ENCODE measurements at regions not wholly inside any gene's neighbourhood (a gene's known extent, or its start where the extent isn't known, plus 50 kb on each side); places are given as distances from the start of the nearest gene placed in this dataset.

DNA sequence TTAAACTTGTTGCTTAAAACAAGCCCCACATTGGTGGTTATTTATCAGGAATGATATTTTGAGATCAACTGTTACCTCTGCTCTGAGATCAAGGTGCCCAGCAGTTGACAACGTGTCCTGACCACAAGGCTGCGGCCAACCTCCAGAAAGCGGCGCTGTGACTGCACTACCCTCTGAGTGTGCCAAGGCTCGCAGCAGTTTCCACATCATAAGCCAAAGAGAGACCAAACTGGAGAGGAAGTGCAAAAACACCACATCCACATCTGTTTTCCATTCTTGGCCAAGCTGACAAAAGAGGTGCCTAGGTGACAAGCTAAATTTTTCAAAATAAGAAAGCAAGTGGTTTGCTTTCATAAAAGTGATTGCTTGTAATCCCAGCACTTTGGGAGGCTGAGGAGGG lies 410.8 kb upstream of the POU3F3 start:
- H3K4me3 Mint-ChIP-seq = no peak overlapping the region
- no peaks in the 10 kb centered on the region for H3K36me3 Mint-ChIP-seq (ENCODE audit: low read depth)
- H3K27me3 Mint-ChIP-seq = no peaks in the 10 kb centered on the region
- CTCF ChIA-PET = no interaction called here
- no peaks in the 10 kb centered on the region for H3K9me3 Mint-ChIP-seq
- Histone ChIP-seq H3K9me3 (ENCODE audit: control insufficient read depth in 1 of 2, insufficient read depth in 1 of 2, low read length in 2 of 2) (peaks cover 0 to 4% of the 10 kb centered on the region in 2 experiments), H3K27me3 (ENCODE audit: control insufficient read depth in 1 of 2, insufficient read depth in 2 of 2, low read length in 2 of 2) (no peaks in the 10 kb centered on the region), H3K4me3 (ENCODE audit: low read length) (no peak overlapping the region), H3K27ac (ENCODE audit: low read depth in 1 of 2, low read length in 2 of 2) (no peak overlapping the region), H3K36me3 (ENCODE audit: insufficient read depth, low read length) (no peaks in the 10 kb centered on the region), H3K4me1 (ENCODE audit: insufficient read depth, low read length) (no peaks in the 10 kb centered on the region)
- DNase-seq = peak in 2 of 14 experiments; percentile 29 to 30
- ATAC-seq (ENCODE audit: poor library complexity) = no peak
- intact Hi-C loops (cut with DNase I, micrococcal nuclease) = no loop called here
- H3K4me1 Mint-ChIP-seq (ENCODE audit: low read depth) = peaks cover 7% of the 10 kb centered on the region
- TF ChIP-seq CTCF (IDR thresholded peaks at IDR 0.05) = no peak
- POLR2A ChIA-PET = no interaction called here
- no peak overlapping the region for H3K27ac Mint-ChIP-seq

DNA sequence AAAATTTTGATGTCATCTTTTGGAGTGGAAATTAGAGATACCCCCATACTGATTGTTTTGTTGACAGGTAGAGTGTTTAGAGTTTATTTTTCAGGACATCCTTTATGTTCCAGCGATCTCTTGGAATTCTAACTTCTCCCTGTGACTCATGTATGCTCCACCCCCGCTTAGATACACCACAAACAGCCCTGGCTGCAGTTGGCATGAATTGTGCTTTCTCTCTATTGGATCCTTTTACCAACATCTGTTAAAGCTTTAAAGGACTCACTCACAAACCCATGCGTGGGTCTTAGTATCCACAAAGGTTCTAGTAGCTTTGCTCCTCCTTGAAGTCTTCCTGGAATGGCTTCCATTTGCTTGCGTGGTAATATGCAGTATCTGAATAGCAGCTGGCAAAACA lies 409.5 kb upstream of the POU3F3 start:
- H3K4me1 Mint-ChIP-seq (ENCODE audit: low read depth) = peaks cover 16% of the 10 kb centered on the region
- Histone ChIP-seq H3K27ac (ENCODE audit: low read depth in 1 of 2, low read length in 2 of 2) (no peak overlapping the region), H3K36me3 (ENCODE audit: insufficient read depth, low read length) (no peaks in the 10 kb centered on the region), H3K27me3 (ENCODE audit: control insufficient read depth in 1 of 2, insufficient read depth in 2 of 2, low read length in 2 of 2) (no peaks in the 10 kb centered on the region), H3K9me3 (ENCODE audit: control insufficient read depth in 1 of 2, insufficient read depth in 1 of 2, low read length in 2 of 2) (peaks cover 0 to 4% of the 10 kb centered on the region in 2 experiments), H3K4me3 (ENCODE audit: low read length) (no peak overlapping the region), H3K4me1 (ENCODE audit: insufficient read depth, low read length) (no peaks in the 10 kb centered on the region)
- ChIA-PET CTCF (no interaction called here), POLR2A (no interaction called here)
- no peaks in the 10 kb centered on the region for H3K36me3 Mint-ChIP-seq (ENCODE audit: low read depth)
- ATAC-seq (ENCODE audit: poor library complexity) (no peak), DNase-seq (no peak)
- H3K27ac Mint-ChIP-seq = no peak overlapping the region
- TF ChIP-seq CTCF (IDR thresholded peaks at IDR 0.05) = no peak
- H3K9me3 Mint-ChIP-seq = no peaks in the 10 kb centered on the region
- intact Hi-C loops (cut with DNase I, micrococcal nuclease) = no loop called here
- no peaks in the 10 kb centered on the region for H3K27me3 Mint-ChIP-seq
- H3K4me3 Mint-ChIP-seq = no peak overlapping the region

GRCh38 chr2:104444889-104445288 lies 409.0 kb upstream of the POU3F3 start:
- no peak overlapping the region for H3K4me3 Mint-ChIP-seq
- no peaks in the 10 kb centered on the region for H3K4me1 ChIP-seq (ENCODE audit: insufficient read depth, low read length)
- no peak overlapping the region for H3K27ac ChIP-seq (ENCODE audit: low read depth in 1 of 2, low read length in 2 of 2)
- no peaks in the 10 kb centered on the region for H3K27me3 ChIP-seq (ENCODE audit: control insufficient read depth in 1 of 2, insufficient read depth in 2 of 2, low read length in 2 of 2)
- no peak overlapping the region for H3K27ac Mint-ChIP-seq
- no peak for DNase-seq
- H3K4me1 Mint-ChIP-seq (ENCODE audit: low read depth) = peaks cover 17% of the 10 kb centered on the region
- no peak for ATAC-seq (ENCODE audit: poor library complexity)
- intact Hi-C loops (cut with DNase I, micrococcal nuclease) = loop anchor here in 1 of 2 experiments (5.0 kb wide), 1 partner anchor 1603 kb away; no protein-coding TSS in a partner anchor
- H3K36me3 ChIP-seq (ENCODE audit: insufficient read depth, low read length) = no peaks in the 10 kb centered on the region
- peaks cover 0 to 4% of the 10 kb centered on the region in 2 experiments for H3K9me3 ChIP-seq (ENCODE audit: control insufficient read depth in 1 of 2, insufficient read depth in 1 of 2, low read length in 2 of 2)
- TF ChIP-seq CTCF (IDR thresholded peaks at IDR 0.05) = no peak
- H3K4me3 ChIP-seq (ENCODE audit: low read length) = no peak overlapping the region
- H3K9me3 Mint-ChIP-seq = no peaks in the 10 kb centered on the region
- CTCF ChIA-PET = no interaction called here
- POLR2A ChIA-PET = no interaction called here
- H3K27me3 Mint-ChIP-seq = no peaks in the 10 kb centered on the region
- no peaks in the 10 kb centered on the region for H3K36me3 Mint-ChIP-seq (ENCODE audit: low read depth)
